ENCODE measurements at regions not wholly inside any gene's neighbourhood (a gene's known extent, or its start where the extent isn't known, plus 50 kb on each side); places are given as distances from the start of the nearest gene placed in this dataset.

GRCh38 chr13:21308906-21309305 is 132.4 kb downstream of the MRPL57 start:
- no peak for TF ChIP-seq MAX (IDR thresholded peaks at IDR 0.05; ENCODE audit: low read depth, low read length)
- TF ChIP-seq CTCF (IDR thresholded peaks at IDR 0.05; ENCODE audit: low read depth, low read length): no peak
- TF ChIP-seq POLR2A (IDR thresholded peaks at IDR 0.05; ENCODE audit: extremely low read depth, insufficient read length): no peak
- TF ChIP-seq MYC (IDR thresholded peaks at IDR 0.05; ENCODE audit: low read depth, low read length): no peak

Measured in NB4 (cell line).